T-helper 9 cell (primary cell): ENCODE measurements at regions not wholly inside any gene's neighbourhood (a gene's known extent, or its start where the extent isn't known, plus 50 kb on each side); places are given as distances from the start of the nearest gene placed in this dataset.
"Not testable (repeated sequence)": the region's sequence is repeated elsewhere in the genome, so short reads cannot be mapped to it uniquely, and the experiment has no call there.

ENCODE experiments used
- DNase-seq: peaks from one replicate; pipeline ENCODE4 v3.0.0-alpha.2; 2020

GRCh38 chr12:124705545-124706138, 138.2 kb upstream of the NCOR2 start:
- no peak for DNase-seq

- DNase-seq = no peak
These were observed 137.2 kb upstream of the NCOR2 start for GRCh38 chr12:124704619-124705018.

- DNase-seq = no peak
These were observed 136.4 kb upstream of the NCOR2 start for GRCh38 chr12:124703856-124704255.

- DNase-seq = no peak
These were observed 135.3 kb upstream of the NCOR2 start for GRCh38 chr12:124702736-124703135.

GRCh38 chr12:124700810-124701592, 133.6 kb upstream of the NCOR2 start:
- DNase-seq = no peak

- DNase-seq = no peak
These were observed 132.5 kb upstream of the NCOR2 start for GRCh38 chr12:124699909-124700308.

- DNase-seq = no peak
These were observed 131.5 kb upstream of the NCOR2 start for GRCh38 chr12:124698998-124699305.

- DNase-seq = no peak
These were observed 131.0 kb upstream of the NCOR2 start for GRCh38 chr12:124698211-124698997.

- not testable (repeated sequence) for DNase-seq
These were observed 130.3 kb upstream of the NCOR2 start for GRCh38 chr12:124697722-124698121.

- no peak for DNase-seq
These were observed 129.5 kb upstream of the NCOR2 start for GRCh38 chr12:124696693-124697476.

GRCh38 chr12:124695861-124696260, 128.4 kb upstream of the NCOR2 start:
- no peak for DNase-seq

- no peak for DNase-seq
These were observed 127.6 kb upstream of the NCOR2 start for GRCh38 chr12:124694846-124695497.

GRCh38 chr12:124694250-124694649, 126.8 kb upstream of the NCOR2 start:
- DNase-seq = no peak

- no peak for DNase-seq
These were observed 125.8 kb upstream of the NCOR2 start for GRCh38 chr12:124693111-124693723.

- no peak for DNase-seq
These were observed 125.0 kb upstream of the NCOR2 start for GRCh38 chr12:124692443-124692842.

GRCh38 chr12:124691429-124691828, 124.0 kb upstream of the NCOR2 start:
- no peak for DNase-seq

GRCh38 chr12:124689631-124690030, 122.2 kb upstream of the NCOR2 start:
- no peak for DNase-seq

- no peak for DNase-seq
These were observed 121.1 kb upstream of the NCOR2 start for GRCh38 chr12:124688356-124688992.

GRCh38 chr12:124687917-124688316, 120.5 kb upstream of the NCOR2 start:
- DNase-seq = no peak

GRCh38 chr12:124687174-124687902, 119.9 kb upstream of the NCOR2 start:
- no peak for DNase-seq
